ENCODE measurements at regions not wholly inside any gene's neighbourhood (a gene's known extent, or its start where the extent isn't known, plus 50 kb on each side); places are given as distances from the start of the nearest gene placed in this dataset.

DNA sequence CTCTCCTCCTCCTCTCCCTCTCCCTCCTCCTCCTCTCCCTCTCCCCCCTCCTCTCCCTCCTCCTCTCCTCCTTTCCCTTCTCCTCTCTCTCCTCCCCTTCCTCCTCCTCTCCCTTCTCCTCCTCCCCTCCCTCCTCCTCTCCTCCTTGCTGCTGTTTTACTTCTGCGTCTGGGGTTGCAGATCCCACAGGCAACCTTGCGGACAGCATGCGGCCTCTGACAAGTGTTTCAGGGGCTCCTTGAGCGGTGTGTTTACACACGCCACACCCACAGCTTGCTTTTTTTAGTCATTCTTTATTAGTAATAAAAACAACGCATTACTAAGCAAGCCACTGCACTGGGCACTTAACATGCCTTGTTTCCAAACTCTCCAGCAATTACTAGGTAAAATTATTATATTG, 81.9 kb downstream of the TFAP2C start:
- Histone ChIP-seq H3F3A (ENCODE audit: low read length, unreplicated experiment) (no peaks in the 10 kb centered on the region), H3K36me3 (ENCODE audit: low read depth, low read length) (no peaks in the 10 kb centered on the region), H2AFZ (ENCODE audit: low read length) (peak overlapping the region; percentile 22; the same call in 1 of the 2 replicates), H3K4me2 (ENCODE audit: low read length) (peak overlapping the region; percentile 62), H3K4me3 (ENCODE audit: low read length) (no peak overlapping the region), H3K4me1 (ENCODE audit: insufficient read depth, low read length) (peaks cover 14% of the 10 kb centered on the region), H3K9ac (ENCODE audit: low read length) (no peak overlapping the region; the same call in 1 of the 2 replicates), H3K27ac (ENCODE audit: low read length) (peak overlapping the region; percentile 87), H4K20me1 (ENCODE audit: low read length) (no peaks in the 10 kb centered on the region), H3K9me3 (ENCODE audit: low read length) (no peaks in the 10 kb centered on the region), H3K79me2 (ENCODE audit: low read length) (no peaks in the 10 kb centered on the region), H3K9me2 (replicated peaks; ENCODE audit: low read length) (no peaks in the 10 kb centered on the region), H3K27me3 (ENCODE audit: low read length) (no peaks in the 10 kb centered on the region)
- ChIA-PET CTCF (interaction anchor here (0.6 kb wide), 1 partner anchor 20 kb away, joined by 3 read pairs; no protein-coding TSS in a partner anchor), POLR2A (ENCODE audit: unreplicated experiment) (no interaction called here)
- ATAC-seq, result peak; percentile 92
- DNase-seq, result peak; percentile 97
- no peak for TF ChIP-seq EZH2phosphoT487 (IDR thresholded peaks at IDR 0.05; ENCODE audit: borderline replicate concordance, low read length)
- no peak for TF ChIP-seq EZH2 (IDR thresholded peaks at IDR 0.05; ENCODE audit: low read length, unreplicated experiment)
- TF ChIP-seq, protein P1, sequence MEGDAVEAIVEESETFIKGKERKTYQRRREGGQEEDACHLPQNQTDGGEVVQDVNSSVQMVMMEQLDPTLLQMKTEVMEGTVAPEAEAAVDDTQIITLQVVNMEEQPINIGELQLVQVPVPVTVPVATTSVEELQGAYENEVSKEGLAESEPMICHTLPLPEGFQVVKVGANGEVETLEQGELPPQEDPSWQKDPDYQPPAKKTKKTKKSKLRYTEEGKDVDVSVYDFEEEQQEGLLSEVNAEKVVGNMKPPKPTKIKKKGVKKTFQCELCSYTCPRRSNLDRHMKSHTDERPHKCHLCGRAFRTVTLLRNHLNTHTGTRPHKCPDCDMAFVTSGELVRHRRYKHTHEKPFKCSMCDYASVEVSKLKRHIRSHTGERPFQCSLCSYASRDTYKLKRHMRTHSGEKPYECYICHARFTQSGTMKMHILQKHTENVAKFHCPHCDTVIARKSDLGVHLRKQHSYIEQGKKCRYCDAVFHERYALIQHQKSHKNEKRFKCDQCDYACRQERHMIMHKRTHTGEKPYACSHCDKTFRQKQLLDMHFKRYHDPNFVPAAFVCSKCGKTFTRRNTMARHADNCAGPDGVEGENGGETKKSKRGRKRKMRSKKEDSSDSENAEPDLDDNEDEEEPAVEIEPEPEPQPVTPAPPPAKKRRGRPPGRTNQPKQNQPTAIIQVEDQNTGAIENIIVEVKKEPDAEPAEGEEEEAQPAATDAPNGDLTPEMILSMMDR (conservative IDR thresholded peaks at IDR 0.05; ENCODE audit: low read depth, low read length), result no peak
- intact Hi-C loops (cut with micrococcal nuclease), result loop anchor here (1.0 kb wide), 4 partner anchors 43 to 79 kb away; no protein-coding TSS in a partner anchor
- no TSS peak for BruUV-seq (replicated peaks)

DNA sequence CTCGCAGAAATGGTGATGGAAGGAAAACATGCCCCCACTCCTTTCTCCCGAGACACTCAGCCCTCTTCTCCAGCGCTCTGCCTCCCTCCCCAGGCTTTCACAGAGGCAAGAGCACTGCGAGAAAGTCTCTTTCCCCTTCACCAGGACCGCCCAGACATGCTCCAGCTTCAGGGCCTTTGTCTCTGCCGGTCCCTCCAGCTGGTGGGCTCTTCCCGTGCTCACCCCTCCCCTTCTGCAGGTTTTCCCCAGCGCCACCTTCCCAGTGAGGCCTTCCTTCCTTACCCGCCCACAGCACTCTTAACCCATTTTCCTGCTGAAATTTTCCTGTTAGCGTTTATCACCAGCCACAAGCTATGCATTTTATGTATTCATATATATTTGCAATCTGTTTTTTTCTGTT, 86.2 kb downstream of the TFAP2C start:
- Histone ChIP-seq H2AFZ (ENCODE audit: low read length) (no peak overlapping the region), H3K9me2 (replicated peaks; ENCODE audit: low read length) (no peaks in the 10 kb centered on the region), H3K27me3 (ENCODE audit: low read length) (no peaks in the 10 kb centered on the region), H3K4me3 (ENCODE audit: low read length) (no peak overlapping the region), H3K4me2 (ENCODE audit: low read length) (no peak overlapping the region), H3K4me1 (ENCODE audit: insufficient read depth, low read length) (peaks cover 14% of the 10 kb centered on the region), H3K79me2 (ENCODE audit: low read length) (no peaks in the 10 kb centered on the region), H4K20me1 (ENCODE audit: low read length) (no peaks in the 10 kb centered on the region), H3K36me3 (ENCODE audit: low read depth, low read length) (no peaks in the 10 kb centered on the region), H3K9me3 (ENCODE audit: low read length) (no peaks in the 10 kb centered on the region), H3K27ac (ENCODE audit: low read length) (no peak overlapping the region), H3K9ac (ENCODE audit: low read length) (no peak overlapping the region), H3F3A (ENCODE audit: low read length, unreplicated experiment) (no peaks in the 10 kb centered on the region)
- ATAC-seq (no peak), DNase-seq (no peak)
- no TSS peak for BruUV-seq (replicated peaks)
- CTCF ChIA-PET, result interaction anchor here (0.6 kb wide), 1 partner anchor 40 kb away, joined by 11 read pairs; no protein-coding TSS in a partner anchor
- no peak for TF ChIP-seq EZH2 (IDR thresholded peaks at IDR 0.05; ENCODE audit: low read length, unreplicated experiment)
- no peak for TF ChIP-seq EZH2phosphoT487 (IDR thresholded peaks at IDR 0.05; ENCODE audit: borderline replicate concordance, low read length)
- TF ChIP-seq, protein P1 (conservative IDR thresholded peaks at IDR 0.05; ENCODE audit: low read depth, low read length), result no peak
- POLR2A ChIA-PET (ENCODE audit: unreplicated experiment), result no interaction called here
- intact Hi-C loops (cut with micrococcal nuclease), result no loop called here

DNA sequence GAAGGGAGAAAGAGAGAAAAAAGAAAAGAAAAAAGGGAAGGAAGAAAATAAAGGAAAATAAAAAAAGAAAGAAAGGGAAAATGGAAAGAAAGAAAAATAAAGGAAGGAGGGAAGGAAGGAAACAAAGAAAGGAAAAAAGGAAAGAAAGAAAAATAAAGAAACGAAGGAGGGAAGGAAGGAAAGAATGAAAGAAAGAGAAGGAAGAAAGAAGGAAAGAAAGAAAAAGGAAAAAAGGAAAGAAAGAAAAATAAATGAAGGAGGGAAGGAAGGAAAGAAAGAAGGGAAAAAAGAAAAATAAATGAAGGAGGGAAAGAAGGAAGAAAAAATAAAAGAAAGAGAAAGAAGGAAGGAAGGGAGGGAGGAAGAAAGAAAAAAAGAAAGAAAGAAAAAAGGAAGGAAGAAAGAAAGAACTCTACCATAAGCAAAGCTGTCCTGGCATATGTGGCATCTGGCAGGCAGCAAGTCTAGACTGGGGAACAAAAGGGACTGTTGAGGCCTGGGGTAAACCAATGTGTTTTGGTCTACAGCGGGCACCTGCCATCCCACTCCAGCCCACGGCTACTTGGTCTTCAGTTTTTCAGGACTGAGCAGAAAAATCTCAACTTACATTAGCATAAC, 86.9 kb downstream of the TFAP2C start:
- ATAC-seq (no peak), DNase-seq (no peak)
- H3K9ac ChIP-seq (ENCODE audit: low read length), result no peak overlapping the region
- no peaks in the 10 kb centered on the region for H3K79me2 ChIP-seq (ENCODE audit: low read length)
- H3K4me1 ChIP-seq (ENCODE audit: insufficient read depth, low read length), result peaks cover 14% of the 10 kb centered on the region
- H3K4me2 ChIP-seq (ENCODE audit: low read length), result no peak overlapping the region
- H3K4me3 ChIP-seq (ENCODE audit: low read length), result no peak overlapping the region
- no peaks in the 10 kb centered on the region for H3K36me3 ChIP-seq (ENCODE audit: low read depth, low read length)
- no peak for TF ChIP-seq EZH2 (IDR thresholded peaks at IDR 0.05; ENCODE audit: low read length, unreplicated experiment)
- TF ChIP-seq, protein P1 (conservative IDR thresholded peaks at IDR 0.05; ENCODE audit: low read depth, low read length), result no peak
- TF ChIP-seq EZH2phosphoT487 (IDR thresholded peaks at IDR 0.05; ENCODE audit: borderline replicate concordance, low read length), result no peak
- BruUV-seq (replicated peaks), result no TSS peak
- H3K9me2 ChIP-seq (replicated peaks; ENCODE audit: low read length), result no peaks in the 10 kb centered on the region
- POLR2A ChIA-PET (ENCODE audit: unreplicated experiment), result no interaction called here
- H2AFZ ChIP-seq (ENCODE audit: low read length), result no peak overlapping the region
- H3K9me3 ChIP-seq (ENCODE audit: low read length), result no peaks in the 10 kb centered on the region
- no peaks in the 10 kb centered on the region for H3K27me3 ChIP-seq (ENCODE audit: low read length)
- no peaks in the 10 kb centered on the region for H4K20me1 ChIP-seq (ENCODE audit: low read length)
- H3K27ac ChIP-seq (ENCODE audit: low read length), result no peak overlapping the region
- H3F3A ChIP-seq (ENCODE audit: low read length, unreplicated experiment), result no peaks in the 10 kb centered on the region
- CTCF ChIA-PET, result no interaction called here
- intact Hi-C loops (cut with micrococcal nuclease), result no loop called here

Measured in PC-3 (cell line).